B cell (primary cell): ENCODE measurements at regions not wholly inside any gene's neighbourhood (a gene's known extent, or its start where the extent isn't known, plus 50 kb on each side); places are given as distances from the start of the nearest gene placed in this dataset.

Experiments used
- ATAC-seq: fragments of 200-7000 bp; cut with Tn5 transposase; one replicate; pipeline ENCODE4 v1.10.0; 2021; ENCODE audit warnings: low read depth, mild to moderate bottlenecking, moderate number of reproducible peaks, moderate library complexity
- CTCF ChIA-PET: fragments of 350-600 bp; sonication (Branson Sonifier 250); formaldehyde crosslinking; loops from one replicate; lab custom pipeline; 2021; ENCODE audit warnings: antibody characterized with exemption, inconsistent platforms; lab: Charles Lee
- POLR2A ChIA-PET: fragments of 350-600 bp; sonication (Branson Sonifier 250); formaldehyde crosslinking; loops from one replicate; lab custom pipeline; 2021; ENCODE audit warnings: antibody characterized with exemption; lab: Charles Lee
- DNase-seq: peaks from one replicate; pipeline ENCODE4 v3.0.0; 2013
- H2AFZ ChIP-seq: 2 replicates; pipeline ENCODE4 v1.6.1; 2012; ENCODE audit warnings: mild to moderate bottlenecking, low read depth, low read length; ENCODE audit not compliant: insufficient read depth, poor library complexity, severe bottlenecking
- H3K27ac ChIP-seq, 2 donors: 1 replicate in 1 of 2; 2 replicates in 1 of 2; pipeline ENCODE4 v1.5.1; 2012 to 2013; ENCODE audit warnings: low read length in 2 of 2, mild to moderate bottlenecking in 2 of 2, moderate library complexity in 1 of 2
- H3K27me3 ChIP-seq, 4 experiments: fragments of 200-600 bp in 1 of 4; sonication (generic) in 1 of 4; replicated peaks in 1 of 4; 1 replicate in 2 of 4; 2 replicates in 2 of 4; pipeline versions ENCODE4 v1.6.1 to v1.7.0; 2013 to 2016; ENCODE audit warnings: low read length in 3 of 4, mild to moderate bottlenecking in 2 of 4, mixed read lengths in 1 of 4, moderate library complexity in 1 of 4; ENCODE audit not compliant: insufficient read depth in 4 of 4, control insufficient read depth in 3 of 4; ENCODE audit errors: control extremely low read depth in 1 of 4
- H3K36me3 ChIP-seq, 2 experiments: replicated peaks in 1 of 2; 1 replicate in 1 of 2; 2 replicates in 1 of 2; pipeline versions ENCODE4 v1.6.1 to v1.7.1; 2013; ENCODE audit warnings: low read length in 1 of 2; ENCODE audit not compliant: insufficient read depth in 2 of 2, control insufficient read depth in 1 of 2; ENCODE audit errors: control extremely low read depth in 1 of 2, extremely low read depth in 1 of 2
- H3K4me1 ChIP-seq, 2 donors: fragments of 200-600 bp in 1 of 2; sonication (generic) in 1 of 2; 1 replicate in 1 of 2; 2 replicates in 1 of 2; pipeline versions ENCODE4 v1.5.1 to v1.6.1; 2013 to 2017; ENCODE audit warnings: low read length in 2 of 2; ENCODE audit not compliant: control insufficient read depth in 2 of 2, insufficient read depth in 2 of 2
- H3K4me2 ChIP-seq: replicated peaks from 2 replicates; pipeline ENCODE3; 2012; ENCODE audit warnings: mild to moderate bottlenecking, low read depth, low read length; ENCODE audit not compliant: poor library complexity, severe bottlenecking
- H3K4me3 ChIP-seq, 5 experiments: fragments of 200-600 bp in 1 of 5; sonication (generic) in 1 of 5; 1 replicate in 3 of 5; 2 replicates in 2 of 5; pipeline versions ENCODE4 v1.5.1 to v1.7.0; 2011 to 2016; ENCODE audit warnings: low read length in 4 of 5, mild to moderate bottlenecking in 4 of 5, low read depth in 2 of 5, control low read depth in 1 of 5, moderate library complexity in 1 of 5; ENCODE audit not compliant: insufficient read depth in 1 of 5; ENCODE audit errors: control extremely low read depth in 1 of 5, extremely low read depth in 1 of 5
- H3K79me2 ChIP-seq: fragments of 200-600 bp; sonication (generic); one replicate; pipeline ENCODE4 v1.6.0; 2016; ENCODE audit warnings: low read length; ENCODE audit not compliant: control insufficient read depth, insufficient read depth
- H3K9ac ChIP-seq: fragments of 200-600 bp; sonication (generic); 2 replicates; pipeline ENCODE4 v1.6.1; 2017; ENCODE audit warnings: mild to moderate bottlenecking, low read length, moderate library complexity
- H3K9me3 ChIP-seq, 3 donors: one replicate each; pipeline versions ENCODE4 v1.6.1 to v1.7.1; 2013; ENCODE audit warnings: low read length in 2 of 3; ENCODE audit not compliant: control insufficient read depth in 2 of 3, insufficient read depth in 1 of 3; ENCODE audit errors: control extremely low read depth in 1 of 3
- H4K20me1 ChIP-seq: 2 replicates; pipeline ENCODE4 v1.6.0; 2012; ENCODE audit warnings: mild to moderate bottlenecking, low read length; ENCODE audit not compliant: insufficient read depth, control insufficient read depth, poor library complexity, severe bottlenecking
- H3K27ac Mint-ChIP-seq: one replicate; pipeline ENCODE4 v1.8.0; 2021; ENCODE audit warnings: mixed read lengths
- H3K27me3 Mint-ChIP-seq: one replicate; pipeline ENCODE4 v1.8.0; 2021; ENCODE audit warnings: mixed read lengths
- H3K4me1 Mint-ChIP-seq: one replicate; pipeline ENCODE4 v1.8.0; 2021; ENCODE audit warnings: mixed read lengths
- H3K4me3 Mint-ChIP-seq: one replicate; pipeline ENCODE4 v1.8.0; 2021; ENCODE audit warnings: mixed read lengths
- H3K9me3 Mint-ChIP-seq: one replicate; pipeline ENCODE4 v1.8.0; 2022; ENCODE audit warnings: mixed read lengths; ENCODE audit not compliant: insufficient read depth
- EZH2 ChIP-seq: IDR thresholded peaks from 2 replicates; pipeline ENCODE4 v1.6.1; 2012; ENCODE audit warnings: borderline replicate concordance, low read depth, mild to moderate bottlenecking, moderate library complexity, low read length; ENCODE audit not compliant: insufficient read depth, poor library complexity, severe bottlenecking
- WGBS: methylation state at CpG from one replicate; pipeline ENCODE4 v1.1.5; 2013; ENCODE audit warnings: missing lambda C conversion rate; ENCODE audit not compliant: insufficient coverage; 5-methylcytosine and 5-hydroxymethylcytosine counted together
- intact Hi-C: fragments of 100-400 bp; cut with micrococcal nuclease; formaldehyde crosslinking; loops from one replicate; pipeline ENCODE4 v1.10.0; 2022
- TF ChIP-seq, protein P1 (sequence below): fragments of 200-600 bp; IDR thresholded peaks from one replicate; pipeline ENCODE4 v1.8.0; 2022; ENCODE audit warnings: antibody characterized with exemption, mild to moderate bottlenecking

GRCh38 chr3:106823701-106824100 lies 553.5 kb upstream of the CCDC54 start:
- no peak for TF ChIP-seq EZH2
- TF ChIP-seq, protein P1, sequence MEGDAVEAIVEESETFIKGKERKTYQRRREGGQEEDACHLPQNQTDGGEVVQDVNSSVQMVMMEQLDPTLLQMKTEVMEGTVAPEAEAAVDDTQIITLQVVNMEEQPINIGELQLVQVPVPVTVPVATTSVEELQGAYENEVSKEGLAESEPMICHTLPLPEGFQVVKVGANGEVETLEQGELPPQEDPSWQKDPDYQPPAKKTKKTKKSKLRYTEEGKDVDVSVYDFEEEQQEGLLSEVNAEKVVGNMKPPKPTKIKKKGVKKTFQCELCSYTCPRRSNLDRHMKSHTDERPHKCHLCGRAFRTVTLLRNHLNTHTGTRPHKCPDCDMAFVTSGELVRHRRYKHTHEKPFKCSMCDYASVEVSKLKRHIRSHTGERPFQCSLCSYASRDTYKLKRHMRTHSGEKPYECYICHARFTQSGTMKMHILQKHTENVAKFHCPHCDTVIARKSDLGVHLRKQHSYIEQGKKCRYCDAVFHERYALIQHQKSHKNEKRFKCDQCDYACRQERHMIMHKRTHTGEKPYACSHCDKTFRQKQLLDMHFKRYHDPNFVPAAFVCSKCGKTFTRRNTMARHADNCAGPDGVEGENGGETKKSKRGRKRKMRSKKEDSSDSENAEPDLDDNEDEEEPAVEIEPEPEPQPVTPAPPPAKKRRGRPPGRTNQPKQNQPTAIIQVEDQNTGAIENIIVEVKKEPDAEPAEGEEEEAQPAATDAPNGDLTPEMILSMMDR, result no peak
- Histone ChIP-seq H2AFZ (no peak overlapping the region), H3K9ac (no peak overlapping the region), H3K4me1 (no peaks in the 10 kb centered on the region), H3K4me2 (no peak overlapping the region), H3K4me3 (no peak overlapping the region), H3K36me3 (no peaks in the 10 kb centered on the region), H3K9me3 (peaks cover 0 to 6% (median 0%) of the 10 kb centered on the region in 3 donors), H3K79me2 (no peaks in the 10 kb centered on the region), H3K27ac (no peak overlapping the region), H3K27me3 (no peaks in the 10 kb centered on the region), H4K20me1 (no peaks in the 10 kb centered on the region)
- intact Hi-C loops, result loop anchor here (1.0 kb wide), 1 partner anchor 241 kb away; no protein-coding TSS in a partner anchor
- WGBS, result no CpG with 5 or more reads among the region's 3 CpGs
- ATAC-seq (no peak), DNase-seq (no peak)
- Mint-ChIP-seq H3K9me3 (no peaks in the 10 kb centered on the region), H3K4me1 (no peaks in the 10 kb centered on the region), H3K27me3 (no peaks in the 10 kb centered on the region), H3K27ac (no peak overlapping the region), H3K4me3 (no peak overlapping the region)
- ChIA-PET POLR2A (no interaction called here), CTCF (interaction anchor here (1.7 kb wide), 1 partner anchor 241 kb away, joined by 7 read pairs; no protein-coding TSS in a partner anchor)

DNA sequence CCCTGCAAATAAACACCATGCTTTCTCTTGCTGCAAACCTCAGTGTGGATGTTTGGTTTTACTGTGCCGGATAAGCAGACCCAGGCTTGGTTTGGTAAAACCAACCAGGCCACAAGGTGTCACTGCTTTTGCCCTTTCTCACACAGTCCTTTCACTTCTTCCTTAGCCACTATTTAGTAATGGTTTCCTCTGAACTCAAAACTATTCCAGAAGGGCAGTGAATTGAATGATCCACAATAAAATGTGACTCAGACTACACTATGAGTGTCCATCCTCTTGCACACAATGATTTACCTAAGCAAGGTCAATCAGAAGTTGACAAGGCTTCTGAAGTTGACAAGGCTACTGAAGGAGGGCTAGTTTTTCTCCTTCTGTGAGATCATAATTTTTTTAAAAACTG lies 552.4 kb upstream of the CCDC54 start:
- ATAC-seq, result no peak
- H3K27me3 ChIP-seq, result no peaks in the 10 kb centered on the region
- no peak overlapping the region for H2AFZ ChIP-seq

More for the DNA sequence above, 552.4 kb upstream of the CCDC54 start:
- no peak overlapping the region for H3K9ac ChIP-seq
- no peaks in the 10 kb centered on the region for H3K4me1 Mint-ChIP-seq
- intact Hi-C loops, result loop anchor here (1.0 kb wide), 1 partner anchor 239 kb away; no protein-coding TSS in a partner anchor
- CTCF ChIA-PET, result interaction anchor here (0.7 to 1.7 kb wide), 2 partner anchors 240 to 329 kb away, joined by 3 to 7 read pairs; no protein-coding TSS in a partner anchor
- WGBS, result no CpG with 5 or more reads among the region's 1 CpG
- H3K27me3 Mint-ChIP-seq, result no peaks in the 10 kb centered on the region
- DNase-seq, result peak; percentile 14
- no peak overlapping the region for H3K4me3 Mint-ChIP-seq
- H3K4me2 ChIP-seq, result no peak overlapping the region
- no peaks in the 10 kb centered on the region for H3K9me3 Mint-ChIP-seq
- no peaks in the 10 kb centered on the region for H4K20me1 ChIP-seq
- H3K4me1 ChIP-seq, result no peaks in the 10 kb centered on the region
- H3K27ac Mint-ChIP-seq, result no peak overlapping the region
- H3K36me3 ChIP-seq, result no peaks in the 10 kb centered on the region
- no peak overlapping the region for H3K27ac ChIP-seq
- H3K79me2 ChIP-seq, result no peaks in the 10 kb centered on the region
- H3K9me3 ChIP-seq, result peaks cover 0 to 6% (median 0%) of the 10 kb centered on the region in 3 donors
- TF ChIP-seq, protein P1, result no peak
- no peak for TF ChIP-seq EZH2
- H3K4me3 ChIP-seq, result no peak overlapping the region
- POLR2A ChIA-PET, result no interaction called here
